HG03280 (cell line): ENCODE measurements at regions not wholly inside any gene's neighbourhood (a gene's known extent, or its start where the extent isn't known, plus 50 kb on each side); places are given as distances from the start of the nearest gene placed in this dataset.
A peak's percentile ranks its signal among the peaks of the same experiment; 100 is the strongest.
"Not testable (repeated sequence)": the region's sequence is repeated elsewhere in the genome, so short reads cannot be mapped to it uniquely, and the experiment has no call there.

Source experiments
- ATAC-seq: cut with Tn5 transposase; IDR thresholded peaks from one replicate; pipeline ENCODE4 v1.9.1; 2021; ENCODE audit warnings: mild to moderate bottlenecking, moderate library complexity; ENCODE audit not compliant: unreplicated experiment

DNA sequence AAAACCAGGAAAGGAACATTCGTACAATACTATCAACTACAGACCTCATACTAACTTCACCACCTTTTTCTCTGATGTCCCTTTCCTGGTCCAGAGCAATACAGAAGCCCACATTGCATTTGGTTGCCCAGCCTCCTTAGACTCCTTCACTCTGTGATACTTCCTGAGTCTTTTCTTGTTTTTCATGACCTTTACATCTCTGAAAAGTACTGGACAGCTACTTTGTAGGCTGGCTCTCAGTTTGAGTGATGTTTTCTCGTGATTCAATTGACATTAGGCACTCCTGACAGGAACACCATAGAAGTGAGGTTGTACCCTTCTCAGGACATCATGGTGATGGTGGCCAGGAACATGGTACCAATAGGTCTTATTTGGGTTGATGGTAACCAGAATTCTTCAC is 185.9 kb upstream of the SLC39A10 start:
- no peak for ATAC-seq

DNA sequence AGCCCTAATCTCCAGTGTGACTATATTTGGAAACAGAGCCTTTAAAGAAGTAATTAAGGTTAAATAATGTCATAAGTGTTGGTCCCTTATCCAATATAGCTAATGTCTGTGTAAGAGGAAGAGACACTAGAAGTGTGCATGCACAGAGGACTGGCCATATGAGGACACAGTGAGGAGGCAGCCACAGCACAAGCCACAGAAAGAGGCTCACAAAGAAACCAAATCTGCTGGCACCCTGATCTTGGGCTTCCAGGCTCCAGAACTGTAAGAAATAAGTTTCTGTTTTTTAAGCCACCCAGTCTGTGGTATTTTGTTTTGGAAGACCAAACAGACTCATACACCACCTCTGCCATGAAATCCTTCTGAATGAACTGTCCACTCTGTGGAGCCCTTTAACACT is 186.4 kb upstream of the SLC39A10 start:
- no peak for ATAC-seq

DNA sequence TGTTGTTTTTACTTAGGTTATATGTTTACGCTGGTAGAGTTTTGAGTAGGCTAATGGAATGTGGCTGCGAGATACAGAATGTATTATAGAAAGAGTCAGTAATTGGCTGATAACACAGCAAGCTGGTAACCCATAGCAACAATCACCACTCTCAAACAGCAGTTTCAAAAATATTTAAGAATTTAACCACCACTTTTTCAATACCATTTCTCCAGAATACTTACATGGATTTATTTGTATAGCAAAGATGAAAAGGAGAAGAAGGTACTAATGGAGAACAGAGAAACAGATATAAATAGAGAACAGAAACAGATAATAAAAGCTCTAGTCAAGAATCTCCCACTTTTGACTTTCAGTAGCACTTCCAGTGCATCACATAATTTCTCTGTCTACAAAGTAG is 188.3 kb upstream of the SLC39A10 start:
- peak; percentile 83 for ATAC-seq

DNA sequence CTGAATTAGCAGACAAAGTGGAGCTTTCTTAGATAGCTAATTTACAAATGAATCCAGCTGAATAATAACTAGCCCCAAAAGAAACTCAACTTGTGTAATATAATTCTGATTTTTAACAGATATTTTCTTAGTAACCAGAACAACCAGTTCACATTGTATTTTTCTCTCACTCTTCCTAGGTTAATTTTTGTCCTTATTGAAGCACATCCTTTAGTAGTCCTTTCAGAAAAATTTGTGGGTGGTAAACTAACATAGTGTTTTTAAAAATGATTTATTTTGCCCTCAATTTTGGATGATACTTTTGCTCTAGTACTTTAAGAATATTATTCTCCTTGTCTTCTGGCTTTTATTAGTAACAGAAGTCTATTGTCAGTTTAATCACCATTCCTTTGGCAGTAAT is 190.6 kb upstream of the SLC39A10 start:
- no peak for ATAC-seq

DNA sequence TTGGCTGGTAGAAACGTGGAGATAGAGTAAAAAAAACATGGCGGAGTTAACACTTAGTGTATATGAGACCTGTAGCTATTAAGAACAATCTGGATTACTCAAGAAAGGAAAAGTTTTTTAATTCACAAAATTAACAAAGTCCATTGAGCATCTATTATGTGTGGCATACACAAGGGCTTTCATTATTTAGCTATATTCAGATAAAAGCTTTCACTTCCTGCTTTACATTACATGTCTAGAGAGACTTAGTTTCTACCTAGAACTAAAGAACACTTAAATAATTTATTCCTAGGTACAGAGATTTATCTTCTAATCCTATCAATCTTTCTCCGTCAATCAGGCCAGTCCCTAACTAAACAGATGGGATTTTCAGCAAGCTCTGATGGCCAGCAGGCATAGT is 196.0 kb upstream of the SLC39A10 start:
- no peak for ATAC-seq

DNA sequence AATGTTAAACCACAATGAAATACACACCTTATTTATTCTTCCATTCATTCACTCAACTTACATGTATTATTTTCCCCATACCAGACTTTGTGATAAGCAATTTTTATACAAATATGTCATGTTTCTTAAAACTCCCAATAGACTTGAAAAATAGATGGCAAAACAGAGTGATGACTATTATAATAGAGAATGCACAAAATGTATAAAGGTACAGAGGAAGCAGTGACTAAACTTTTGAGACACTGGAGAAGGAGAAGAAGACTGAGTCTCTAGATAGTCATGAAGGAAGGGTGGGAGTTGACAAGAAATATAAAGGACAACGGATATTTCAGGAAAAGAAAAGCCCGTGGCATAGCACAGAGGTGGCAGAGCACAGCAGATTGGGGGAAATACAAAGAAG is 198.1 kb upstream of the SLC39A10 start:
- no peak for ATAC-seq

DNA sequence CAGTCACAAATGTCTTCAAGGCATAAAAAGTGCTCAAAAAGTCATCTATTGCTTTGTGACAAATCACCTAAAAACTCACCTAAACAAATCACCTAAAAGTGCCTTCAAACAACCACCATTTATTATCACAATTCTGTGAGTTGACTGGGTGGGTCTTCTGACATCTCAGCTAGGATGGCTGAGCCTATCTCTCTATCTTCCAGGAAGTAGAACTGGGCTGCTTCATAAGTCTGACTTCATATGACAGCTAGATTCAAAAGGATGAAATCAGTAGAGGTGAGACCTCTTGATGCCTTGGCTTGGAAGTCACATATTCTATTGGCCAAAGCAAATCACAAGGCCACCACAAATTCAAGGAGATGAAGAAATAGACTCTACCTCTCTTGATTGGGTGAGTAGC is 199.2 kb upstream of the SLC39A10 start:
- ATAC-seq = no peak

DNA sequence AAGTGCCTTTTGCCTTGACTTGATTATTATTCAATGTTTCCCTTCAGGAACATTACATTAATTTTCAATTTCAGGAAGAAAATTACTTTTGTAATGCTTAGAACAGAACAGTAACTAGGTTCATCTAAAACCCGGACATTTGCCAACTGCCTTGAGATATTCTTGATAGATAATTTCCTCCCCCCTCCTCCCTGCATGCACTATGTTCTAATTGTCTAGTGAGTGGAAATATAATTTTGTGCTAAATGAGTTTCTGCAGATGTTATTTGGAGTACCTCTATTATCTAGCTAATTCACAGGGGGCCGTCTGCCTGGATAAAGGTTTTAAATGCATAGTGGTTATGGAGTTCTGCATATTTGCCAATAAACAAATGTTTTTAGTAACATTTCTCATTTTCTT is 200.3 kb upstream of the SLC39A10 start:
- no peak for ATAC-seq

DNA sequence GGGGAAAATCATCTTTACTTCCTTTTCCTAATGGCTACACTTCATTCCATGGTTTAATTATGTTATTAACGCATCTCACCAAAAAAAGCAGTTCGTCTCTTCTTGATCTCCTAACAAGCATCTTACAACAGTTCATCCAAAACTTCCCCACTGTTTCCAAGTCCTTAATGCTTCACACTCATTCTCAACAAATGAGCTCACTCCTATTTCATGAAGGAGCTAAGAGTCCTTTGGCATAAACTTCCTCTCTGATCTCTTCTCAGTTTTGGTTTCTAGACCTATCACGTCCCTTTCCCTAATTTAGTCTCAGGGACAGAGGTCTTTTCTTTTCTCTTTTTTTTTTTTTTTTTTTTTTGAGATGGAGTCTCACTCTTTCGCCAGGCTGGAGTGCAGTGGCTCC is 205.9 kb upstream of the SLC39A10 start:
- no peak for ATAC-seq

DNA sequence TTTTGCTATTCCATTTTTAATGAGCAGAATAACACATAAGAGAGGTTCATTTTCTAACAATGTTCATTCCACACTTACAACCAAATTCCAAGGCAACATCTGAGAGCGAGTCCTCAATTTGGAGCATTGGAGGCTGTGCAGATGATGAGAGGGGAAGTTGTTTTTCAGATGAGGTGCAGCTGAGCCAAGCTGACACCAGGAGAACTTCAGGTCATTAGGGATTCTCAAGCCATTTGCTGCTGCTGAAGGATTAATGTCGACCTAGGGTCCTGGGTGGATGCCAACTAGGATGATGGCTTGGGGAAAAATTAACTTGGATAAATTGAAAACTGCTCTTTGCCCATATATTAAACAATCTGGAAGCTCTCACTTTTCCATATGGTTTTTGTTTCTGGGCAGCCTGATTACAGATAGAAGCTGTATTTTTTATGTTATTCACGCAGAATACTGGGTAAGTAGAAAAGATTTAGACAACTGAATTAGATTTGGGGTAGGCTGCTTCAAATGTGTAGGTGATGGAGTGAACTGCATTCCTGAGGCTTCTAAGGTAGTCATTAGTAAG is 206.4 kb upstream of the SLC39A10 start:
- ATAC-seq = no peak

DNA sequence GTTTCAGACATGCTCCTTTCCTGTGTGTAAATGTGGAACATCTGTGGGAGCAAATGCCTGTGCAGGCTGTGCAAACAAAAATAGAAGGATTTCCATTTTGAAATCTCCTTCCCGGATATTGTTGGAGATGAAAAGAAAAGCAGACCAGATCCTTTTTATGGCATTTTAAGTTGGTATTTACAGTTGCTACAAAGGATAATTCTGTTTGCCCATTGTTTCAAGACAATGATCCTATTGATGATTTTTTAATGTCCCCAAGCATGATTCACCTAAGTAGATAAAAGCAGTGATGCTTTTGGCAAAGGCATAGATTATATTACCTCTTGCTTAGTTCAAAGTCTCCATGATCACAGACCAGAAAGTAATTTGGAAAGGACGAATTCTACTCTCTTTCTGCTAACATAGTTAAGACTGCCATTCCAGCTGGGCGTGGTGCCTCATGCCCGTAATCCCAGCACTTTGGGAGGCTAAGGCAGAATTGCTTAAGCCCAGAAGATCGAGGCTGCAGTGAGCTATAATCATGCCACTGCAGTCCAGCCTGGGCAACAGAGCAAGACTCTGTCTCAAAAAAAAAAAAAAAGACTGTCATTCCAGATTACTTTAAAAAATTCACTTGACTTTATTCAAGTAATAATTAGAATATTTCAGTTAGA is 209.6 kb upstream of the SLC39A10 start:
- no peak for ATAC-seq

DNA sequence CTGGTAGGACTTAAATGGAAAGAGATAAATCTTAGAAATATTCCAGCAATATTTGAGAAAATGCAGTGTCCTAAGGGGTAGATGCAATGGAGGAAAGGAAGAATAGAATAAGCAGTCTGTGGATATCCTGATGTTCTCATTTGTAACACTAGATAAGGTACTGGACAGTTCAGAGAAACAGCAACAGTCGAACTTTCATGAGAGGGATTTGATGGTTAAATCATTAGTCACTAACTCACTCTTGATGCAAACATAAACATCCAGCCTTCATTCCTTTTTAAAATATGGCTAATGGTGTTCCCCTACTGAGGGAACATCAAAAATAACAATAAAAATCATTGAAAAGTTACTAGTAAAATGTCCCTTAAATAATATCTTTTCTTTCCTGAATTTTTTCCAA is 211.4 kb upstream of the SLC39A10 start:
- ATAC-seq = no peak

DNA sequence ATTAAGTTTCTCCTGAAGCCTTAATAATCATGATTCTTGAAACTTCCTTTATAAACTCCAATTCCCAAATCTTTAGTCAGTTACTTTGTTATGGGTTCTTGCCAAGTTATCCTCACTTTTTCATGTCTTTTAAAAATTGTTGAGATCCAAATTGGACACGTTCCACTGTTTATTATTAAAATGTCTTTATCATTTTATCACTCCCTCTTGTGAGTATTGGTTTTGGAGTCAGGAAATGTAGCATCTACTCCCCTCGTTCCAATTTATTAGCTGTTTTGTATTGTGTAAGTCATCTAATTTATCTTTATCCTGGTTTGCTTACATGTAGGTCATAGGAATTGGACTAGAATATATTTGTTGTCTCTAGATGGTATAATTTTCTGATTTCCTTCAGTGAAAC is 213.1 kb upstream of the SLC39A10 start:
- ATAC-seq = no peak

DNA sequence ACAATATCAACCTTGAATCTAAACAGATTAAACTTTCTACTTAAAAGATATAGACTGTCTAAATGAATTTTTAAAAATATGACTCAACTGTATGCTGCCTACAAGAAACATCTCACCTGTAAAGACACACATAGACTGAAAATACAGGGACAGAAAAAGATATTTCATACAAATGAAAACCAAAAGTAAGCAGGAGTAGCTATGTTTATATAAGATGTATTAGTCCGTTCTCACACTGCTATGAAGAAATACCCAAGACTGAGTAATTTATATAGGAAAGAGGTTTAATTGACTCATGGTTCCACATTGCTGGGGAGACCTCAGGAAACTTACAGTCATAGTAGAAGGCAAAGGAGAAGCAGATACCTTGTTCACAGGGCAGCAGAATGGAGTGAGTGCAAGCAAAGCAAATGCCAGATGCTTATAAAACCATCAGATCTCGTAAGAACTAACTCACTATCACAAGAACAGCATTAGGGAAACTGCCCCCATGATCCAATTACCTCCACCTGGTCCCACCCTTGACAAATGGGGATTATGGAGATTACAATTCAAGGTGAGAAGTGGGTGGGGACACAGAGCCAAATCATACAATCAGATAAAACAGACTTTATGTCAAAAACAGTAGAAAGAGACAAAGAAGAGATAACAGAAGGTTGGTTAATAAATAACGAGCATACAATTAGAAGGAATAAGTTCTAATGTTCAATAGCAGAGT is 214.4 kb upstream of the SLC39A10 start:
- ATAC-seq = no peak

DNA sequence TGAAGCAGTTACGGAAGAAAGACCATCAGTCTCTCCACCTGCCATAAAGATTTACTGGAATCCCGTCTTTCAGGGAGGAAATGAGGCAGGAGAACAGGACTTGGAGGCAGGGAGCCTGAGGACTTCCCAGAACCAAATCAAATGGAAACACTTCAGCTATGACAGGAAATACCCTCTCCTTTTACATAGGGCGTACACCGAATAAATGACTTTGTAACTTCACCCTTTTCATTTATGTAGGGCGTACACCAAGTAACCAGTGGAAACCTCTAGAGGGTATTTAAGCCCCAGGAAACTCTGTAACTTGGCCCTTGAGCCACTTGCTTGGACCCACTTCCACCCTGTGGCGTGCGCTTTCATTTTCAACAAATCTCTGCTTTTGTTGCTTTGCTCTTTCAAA is 218.3 kb upstream of the SLC39A10 start:
- ATAC-seq = no peak

DNA sequence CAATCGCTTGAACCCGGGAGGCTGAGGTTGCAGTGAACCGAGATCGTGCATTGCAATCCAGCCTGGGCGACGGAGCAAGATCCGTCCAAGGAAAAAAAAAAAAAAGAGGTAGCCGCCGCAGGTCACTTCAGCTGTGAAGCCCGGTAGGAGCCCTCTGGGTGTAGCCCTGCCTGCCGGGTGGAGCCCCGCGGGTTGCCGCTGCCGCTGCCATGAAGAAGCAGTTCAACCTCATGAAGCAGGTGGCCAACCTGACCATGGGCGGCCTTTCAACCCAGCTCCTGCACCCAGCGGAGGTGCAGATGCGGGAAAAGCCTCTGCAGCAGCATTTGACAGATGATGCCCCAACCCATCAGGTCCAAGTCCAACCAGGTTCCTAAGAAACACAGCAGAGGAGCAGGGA is 219.5 kb upstream of the SLC39A10 start:
- no peak for ATAC-seq

DNA sequence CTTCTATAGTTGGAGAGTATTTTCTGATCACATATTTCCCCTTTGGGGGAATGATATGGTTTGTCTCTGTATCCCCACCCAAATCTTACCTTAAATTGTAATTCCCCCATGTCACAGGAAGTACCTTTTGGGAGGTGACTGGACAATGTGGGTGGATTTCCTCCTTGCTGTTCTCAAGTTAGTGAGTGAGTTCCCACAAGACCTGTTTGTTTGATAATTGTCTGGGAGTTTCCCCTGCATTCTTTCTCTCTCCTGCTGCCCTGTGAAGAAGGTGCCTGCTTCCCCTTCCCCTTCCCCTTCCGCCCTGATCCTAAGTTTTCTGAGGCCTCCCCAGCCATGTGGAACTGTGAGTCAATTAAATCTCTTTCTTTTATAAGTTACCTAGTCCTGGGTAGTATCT is 222.7 kb upstream of the SLC39A10 start:
- ATAC-seq = no peak

DNA sequence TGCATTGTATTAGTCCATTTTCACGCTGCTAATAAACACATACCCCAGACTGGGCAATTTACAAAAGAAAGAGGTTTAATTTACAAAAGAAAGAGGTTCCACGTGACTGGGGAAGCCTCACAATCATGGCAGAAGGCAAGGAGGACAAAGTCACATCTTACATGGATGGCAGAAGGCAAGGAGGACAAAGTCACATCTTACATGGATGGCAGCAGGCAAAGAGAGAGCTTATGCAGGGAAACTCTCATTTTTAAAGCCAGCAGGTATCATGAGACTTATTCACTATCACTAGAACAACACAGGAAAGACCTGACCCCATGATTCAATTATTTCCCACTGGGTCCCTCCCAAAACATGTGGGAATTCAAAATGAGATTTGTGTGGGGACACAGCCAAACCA is 223.3 kb upstream of the SLC39A10 start:
- not testable (repeated sequence) for ATAC-seq

DNA sequence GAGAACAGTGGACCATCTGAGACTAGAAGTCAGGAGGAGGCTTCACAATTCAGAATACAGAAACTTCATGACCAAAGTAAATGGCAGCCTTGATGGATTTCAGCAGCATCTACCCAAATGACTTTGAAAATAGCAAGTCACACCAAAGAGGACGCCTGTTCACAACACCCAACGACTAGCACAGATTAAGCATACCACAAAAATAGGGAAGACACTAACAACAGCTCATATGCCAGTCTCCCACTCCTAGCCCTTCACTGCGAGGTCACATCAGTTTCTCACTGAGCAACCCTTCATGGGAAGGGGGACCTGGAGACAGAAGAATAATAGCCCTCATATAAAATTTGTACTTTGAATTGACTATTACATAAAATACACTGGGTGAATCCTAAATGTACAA is 228.4 kb upstream of the SLC39A10 start:
- ATAC-seq = no peak

DNA sequence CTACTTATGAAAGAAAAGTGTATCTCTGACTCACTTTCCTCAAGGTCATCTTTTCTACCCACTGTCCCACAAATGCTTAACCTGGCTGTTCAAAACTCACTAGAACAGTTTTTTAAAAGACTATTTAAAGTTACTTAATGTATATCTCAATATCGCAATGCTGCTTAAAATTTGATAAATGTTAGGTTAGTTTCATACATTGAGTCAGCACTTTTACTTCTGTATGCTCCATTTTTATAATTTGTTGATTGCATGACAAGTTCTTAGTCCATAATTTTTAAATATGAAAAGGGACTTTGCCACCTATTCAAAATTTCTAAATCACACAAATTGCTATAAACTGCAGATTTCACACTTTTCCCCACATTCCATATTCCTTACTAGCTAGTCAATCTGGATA is 231.7 kb upstream of the SLC39A10 start:
- no peak for ATAC-seq

DNA sequence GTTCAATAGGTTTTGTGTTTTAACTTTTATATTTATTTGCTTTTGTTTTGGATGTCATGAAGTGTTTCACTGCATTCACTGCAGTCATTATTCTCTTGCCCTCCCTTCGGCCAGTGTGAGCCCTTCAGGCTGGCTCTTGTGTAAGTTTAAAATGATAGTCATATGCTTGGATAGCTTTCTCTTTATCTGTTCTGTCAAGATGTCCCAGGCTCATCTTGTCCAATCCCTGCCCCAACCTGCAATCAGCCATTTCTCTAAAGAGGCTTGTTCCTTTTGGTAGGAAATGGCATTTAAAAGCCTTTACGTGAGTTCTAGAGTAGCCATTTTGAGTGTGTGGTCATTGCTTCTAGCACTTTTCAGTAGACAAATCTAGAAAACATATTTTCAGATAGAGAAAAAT is 238.0 kb upstream of the SLC39A10 start:
- no peak for ATAC-seq

DNA sequence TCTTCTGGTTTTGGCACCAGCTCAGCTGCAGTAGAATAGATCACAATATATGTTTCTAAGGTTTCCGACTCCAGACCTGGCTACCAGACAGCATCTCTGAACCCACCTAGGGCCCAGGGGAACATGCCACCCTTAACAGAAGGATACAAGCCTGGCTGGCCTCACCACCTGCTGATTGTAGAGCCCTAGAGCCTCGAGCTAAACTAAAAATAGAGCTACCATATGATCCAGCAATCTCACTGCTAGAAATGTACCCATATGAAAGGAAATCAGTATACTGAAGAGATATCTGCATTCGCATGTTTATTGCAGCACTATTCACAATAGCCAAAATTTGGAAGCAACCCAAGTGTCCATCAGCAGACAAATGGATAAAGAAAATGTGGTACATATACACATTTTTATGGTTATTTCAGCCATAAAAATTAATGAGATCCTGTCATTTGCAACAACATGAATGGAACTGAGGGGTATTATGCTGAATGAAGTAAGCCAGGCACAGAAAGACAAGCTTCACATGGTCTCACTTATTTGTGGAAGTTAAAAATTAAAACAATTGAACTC is 242.4 kb upstream of the SLC39A10 start:
- no peak for ATAC-seq
